Endothelial cell of umbilical vein (primary cell): ENCODE measurements at regions not wholly inside any gene's neighbourhood (a gene's known extent, or its start where the extent isn't known, plus 50 kb on each side); places are given as distances from the start of the nearest gene placed in this dataset.

ENCODE experiments used
- BruUV-seq: library from RNA; stranded (reverse); fragments of 400-500 nt; replicated peaks from 2 replicates; lab custom pipeline; 2021; lab: Mats Ljungman, UMichigan
- CTCF ChIA-PET: fragments of 300-600, 350-600 bp; sonication (Branson Sonifier 250); formaldehyde crosslinking; loops from one replicate; lab custom pipeline; 2021; ENCODE audit warnings: antibody characterized with exemption, inconsistent platforms; lab: Charles Lee
- POLR2A ChIA-PET: fragments of 300-600, 350-600 bp; sonication (Branson Sonifier 250); formaldehyde crosslinking; loops from one replicate; lab custom pipeline; 2021; ENCODE audit warnings: antibody characterized with exemption, inconsistent platforms; lab: Charles Lee
- DNase-seq: peaks from one replicate; pipeline ENCODE4 v3.0.0-alpha.2; 2011; ENCODE audit warnings: low read depth, low spot score
- FAIRE-seq: peaks from 2 replicates; lab custom pipeline; 2011; peaks lifted over from hg19 to GRCh38; lab: Jason Lieb, UNC
- H2AFZ ChIP-seq: 2 replicates; pipeline ENCODE4 v1.6.0; 2012; ENCODE audit warnings: low read depth, low read length, control low read depth, inconsistent platforms
- H3K27ac ChIP-seq: 2 replicates; pipeline ENCODE4 v1.5.1; 2011; ENCODE audit warnings: low read depth, mild to moderate bottlenecking, control low read depth, low read length, moderate library complexity; ENCODE audit not compliant: insufficient read depth
- H3K27me3 ChIP-seq, 2 experiments: 2 replicates each; pipeline versions ENCODE4 v1.6.0 to v1.6.1; 2011; ENCODE audit warnings: low read length in 2 of 2, mixed read lengths in 1 of 2; ENCODE audit not compliant: control insufficient read depth in 2 of 2, insufficient read depth in 2 of 2
- H3K36me3 ChIP-seq, 2 experiments: 2 replicates in 1 of 2; 3 replicates in 1 of 2; pipeline ENCODE4 v1.5.1; 2011; ENCODE audit warnings: low read length in 2 of 2, mild to moderate bottlenecking in 1 of 2, moderate library complexity in 1 of 2; ENCODE audit not compliant: control insufficient read depth in 2 of 2, insufficient read depth in 2 of 2; ENCODE audit errors: extremely low read depth in 1 of 2
- H3K4me1 ChIP-seq: 3 replicates; pipeline ENCODE4 v1.5.1; 2011; ENCODE audit warnings: mild to moderate bottlenecking, low read length; ENCODE audit not compliant: control insufficient read depth, insufficient read depth; ENCODE audit errors: extremely low read depth
- H3K4me2 ChIP-seq: 2 replicates; pipeline ENCODE4 v1.6.1; 2011; ENCODE audit warnings: low read length, control low read depth, mixed read lengths; ENCODE audit not compliant: insufficient read depth
- H3K4me3 ChIP-seq, 3 experiments: fragments of 200-600 bp in 1 of 3; sonication (generic), shearing (Covaris generic) in 1 of 3; replicated peaks in 1 of 3; 2 replicates each; pipeline ENCODE4 v1.5.1; 2011 to 2016; ENCODE audit warnings: control low read depth in 3 of 3, low read length in 3 of 3, mild to moderate bottlenecking in 2 of 3, inconsistent platforms in 1 of 3, low read depth in 1 of 3, moderate library complexity in 1 of 3; ENCODE audit not compliant: insufficient read depth in 1 of 3
- H3K79me2 ChIP-seq: 2 replicates; pipeline ENCODE4 v1.6.0; 2012; ENCODE audit warnings: low read length, inconsistent platforms; ENCODE audit not compliant: control insufficient read depth, insufficient read depth
- H3K9ac ChIP-seq: replicated peaks from 2 replicates; pipeline ENCODE3; 2011; ENCODE audit warnings: low read length, control low read depth; ENCODE audit not compliant: insufficient read depth; ENCODE audit errors: extremely low read depth
- H3K9me1 ChIP-seq: replicated peaks from 3 replicates; pipeline ENCODE4 v1.6.0; 2011; ENCODE audit warnings: mild to moderate bottlenecking, low read length; ENCODE audit not compliant: control insufficient read depth, insufficient read depth; ENCODE audit errors: extremely low read depth
- H3K9me3 ChIP-seq: replicated peaks from 2 replicates; pipeline ENCODE4 v1.5.1; 2012; ENCODE audit warnings: low read length, inconsistent platforms; ENCODE audit not compliant: control insufficient read depth, insufficient read depth
- H4K20me1 ChIP-seq: replicated peaks from 2 replicates; pipeline ENCODE3; 2011; ENCODE audit warnings: mild to moderate bottlenecking, low read length; ENCODE audit not compliant: control insufficient read depth, insufficient read depth; ENCODE audit errors: extremely low read depth
- CTCF ChIP-seq, 2 donors: IDR thresholded peaks; 1 replicate in 1 of 2; 2 replicates in 1 of 2; pipeline ENCODE4 v1.5.1; 2011; ENCODE audit warnings: low read length in 2 of 2, mild to moderate bottlenecking in 2 of 2, moderate library complexity in 2 of 2, control low read depth in 1 of 2, inconsistent platforms in 1 of 2, low read depth in 1 of 2; ENCODE audit not compliant: insufficient read depth in 1 of 2; ENCODE audit errors: extremely low read depth in 1 of 2
- EZH2 ChIP-seq: IDR thresholded peaks from 2 replicates; pipeline ENCODE4 v1.6.1; 2012; ENCODE audit warnings: borderline replicate concordance, low read depth, mild to moderate bottlenecking, moderate library complexity, low read length, inconsistent platforms; ENCODE audit not compliant: severe bottlenecking
- FOS ChIP-seq: IDR thresholded peaks from 2 replicates; pipeline ENCODE4 v1.6.1; 2011; ENCODE audit warnings: mild to moderate bottlenecking, low read length, moderate library complexity, borderline replicate concordance; ENCODE audit not compliant: insufficient read depth
- GATA2 ChIP-seq: IDR thresholded peaks from 2 replicates; pipeline ENCODE4 v1.7.0; 2011; ENCODE audit warnings: low read depth, mild to moderate bottlenecking, moderate library complexity, mixed read lengths, low read length; ENCODE audit not compliant: insufficient read length, insufficient read depth
- JUN ChIP-seq: IDR thresholded peaks from 2 replicates; pipeline ENCODE4 v1.6.1; 2011; ENCODE audit warnings: borderline replicate concordance, low read depth; ENCODE audit not compliant: insufficient read length, insufficient read depth
- MAX ChIP-seq: IDR thresholded peaks from 2 replicates; pipeline ENCODE4 v1.6.1; 2011; ENCODE audit not compliant: insufficient read depth, insufficient read length
- MYC ChIP-seq: IDR thresholded peaks from one replicate; pipeline ENCODE4 v1.6.1; 2011; ENCODE audit warnings: mild to moderate bottlenecking, low read depth, low read length
- POLR2A ChIP-seq: IDR thresholded peaks from 2 replicates; pipeline ENCODE4 v1.6.1; 2012; ENCODE audit warnings: low read depth, mild to moderate bottlenecking, control low read depth, low read length
- POLR2AphosphoS5 ChIP-seq: IDR thresholded peaks from 2 replicates; pipeline ENCODE4 v1.6.1; 2012; ENCODE audit warnings: low read depth, mild to moderate bottlenecking, control low read depth, low read length, moderate library complexity; ENCODE audit not compliant: insufficient read depth
- dilution Hi-C: fragments of 300-500 bp; cut with MboI; formaldehyde crosslinking; loops from one replicate; pipeline ENCODE4 v1.15.0; 2019; ENCODE audit warnings: low sequenced_read_pairs; ENCODE audit not compliant: extremely low pct_ligation_motif_present
- intact Hi-C: fragments of 100-400 bp; cut with micrococcal nuclease; formaldehyde crosslinking; loops from one replicate; pipeline ENCODE4 v1.10.0; 2022

DNA sequence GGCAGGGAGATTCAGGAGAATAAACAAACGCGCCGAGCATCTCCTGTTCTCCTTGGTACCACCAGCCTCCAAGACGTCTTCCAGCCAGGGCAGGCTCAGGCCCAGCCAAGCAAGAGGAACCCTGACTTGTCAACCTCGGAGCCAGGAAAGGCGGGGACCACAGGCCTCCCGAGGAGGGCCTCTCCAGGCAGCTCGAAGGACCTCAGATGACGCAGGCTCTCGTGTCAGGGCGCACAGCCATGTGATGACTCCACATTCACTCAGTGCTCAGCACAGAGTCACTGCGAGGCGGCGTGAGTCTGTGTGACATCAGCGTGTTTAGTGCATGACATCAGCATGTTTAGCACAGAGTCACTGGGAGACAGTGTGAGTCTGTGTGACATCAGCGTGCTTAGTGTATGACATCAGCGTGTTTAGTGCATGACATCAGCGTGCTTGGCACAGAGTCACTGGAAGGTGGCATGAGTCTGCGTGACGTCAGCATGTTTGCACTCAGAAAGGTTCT lies 241.4 kb downstream of the BRD1 start:
- Histone ChIP-seq H3K4me3 (no peak overlapping the region), H3K36me3 (no peaks in the 10 kb centered on the region), H3K9me3 (no peaks in the 10 kb centered on the region), H3K4me2 (no peak overlapping the region), H3K4me1 (no peaks in the 10 kb centered on the region), H3K9me1 (no peaks in the 10 kb centered on the region), H4K20me1 (no peaks in the 10 kb centered on the region), H3K27ac (no peak overlapping the region), H3K27me3 (no peaks in the 10 kb centered on the region), H3K9ac (no peak overlapping the region), H2AFZ (no peak overlapping the region), H3K79me2 (no peaks in the 10 kb centered on the region)
- FAIRE-seq, result no peak
- intact Hi-C loops, result no loop called here
- dilution Hi-C loops, result no loop called here
- DNase-seq, result peak; percentile 2
- ChIA-PET CTCF (no interaction called here), POLR2A (no interaction called here)
- no TSS peak for BruUV-seq
- no peak for TF ChIP-seq POLR2AphosphoS5
- no peak for TF ChIP-seq POLR2A
- no peak for TF ChIP-seq CTCF (IDR thresholded peaks at IDR 0.05; ENCODE audit: extremely low read depth in 1 of 2, insufficient read depth in 1 of 2, low read depth in 1 of 2, low read length in 2 of 2)

DNA sequence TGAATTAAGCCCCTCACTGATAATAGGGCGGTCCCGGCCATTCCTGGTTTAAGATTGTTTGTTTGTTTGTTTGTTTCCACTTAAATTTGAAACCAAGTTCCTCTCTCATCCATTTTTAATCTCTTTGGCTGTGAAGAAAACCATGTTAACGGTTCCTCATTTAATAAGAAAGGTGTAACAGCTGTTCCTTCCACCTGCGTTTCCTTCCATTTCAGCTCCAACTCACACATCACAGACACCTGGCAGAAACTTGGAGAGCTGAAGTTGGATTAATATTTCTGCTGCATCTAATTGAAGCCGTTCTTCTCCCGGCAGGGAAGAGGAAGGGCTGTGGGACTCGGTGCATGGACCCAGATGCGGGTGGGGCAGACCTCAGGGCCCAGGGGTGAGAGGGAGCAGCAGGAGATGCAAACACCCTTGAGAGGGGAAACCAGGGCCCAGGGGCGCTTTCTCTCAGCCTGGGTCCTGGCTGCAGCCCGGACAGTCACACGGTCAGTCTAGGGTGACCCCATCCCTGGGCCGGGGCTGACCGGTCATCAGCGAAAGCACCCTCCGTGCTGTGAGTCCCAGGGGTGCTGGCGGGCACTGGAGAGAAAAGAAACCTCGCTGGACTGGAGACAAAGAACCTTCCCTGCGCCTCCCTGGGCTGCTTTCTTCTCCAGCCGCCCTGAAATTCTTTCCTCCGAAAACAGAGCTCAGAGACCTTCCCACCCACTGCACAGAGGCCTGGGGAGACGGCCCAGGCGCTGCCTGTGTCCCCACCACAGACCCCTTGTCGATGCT lies 242.0 kb downstream of the BRD1 start:
- CTCF ChIA-PET, result no interaction called here
- H3K9ac ChIP-seq, result no peak overlapping the region
- H3K9me1 ChIP-seq, result no peaks in the 10 kb centered on the region
- H3K27me3 ChIP-seq, result no peaks in the 10 kb centered on the region
- H3K4me2 ChIP-seq, result no peak overlapping the region
- intact Hi-C loops, result no loop called here
- no peak overlapping the region for H2AFZ ChIP-seq
- no peak for DNase-seq
- no peak overlapping the region for H3K4me3 ChIP-seq
- no peak for TF ChIP-seq GATA2
- no peak for TF ChIP-seq MAX
- TF ChIP-seq CTCF (IDR thresholded peaks at IDR 0.05; ENCODE audit: extremely low read depth in 1 of 2, insufficient read depth in 1 of 2, low read depth in 1 of 2, low read length in 2 of 2), result no peak
- no peak for TF ChIP-seq MYC
- no peak for TF ChIP-seq JUN
- TF ChIP-seq POLR2AphosphoS5, result no peak
- TF ChIP-seq FOS, result no peak
- no peak for TF ChIP-seq POLR2A
- TF ChIP-seq EZH2, result no peak
- no peak overlapping the region for H3K27ac ChIP-seq
- peaks cover 2% of the 10 kb centered on the region for H3K9me3 ChIP-seq
- no TSS peak for BruUV-seq
- POLR2A ChIA-PET, result no interaction called here
- H3K4me1 ChIP-seq, result no peaks in the 10 kb centered on the region
- no peaks in the 10 kb centered on the region for H3K79me2 ChIP-seq
- H4K20me1 ChIP-seq, result no peaks in the 10 kb centered on the region
- H3K36me3 ChIP-seq, result no peaks in the 10 kb centered on the region
- FAIRE-seq, result no peak
- dilution Hi-C loops, result no loop called here
